ENCODE measurements at regions not wholly inside any gene's neighbourhood (a gene's known extent, or its start where the extent isn't known, plus 50 kb on each side); places are given as distances from the start of the nearest gene placed in this dataset.

- no peak overlapping the region for H3K4me3 Mint-ChIP-seq (ENCODE audit: low read depth, unreplicated experiment)
- H3K36me3 Mint-ChIP-seq (ENCODE audit: insufficient read depth, unreplicated experiment), result peaks cover 4% of the 10 kb centered on the region
- no peak for DNase-seq
- H3K9me3 Mint-ChIP-seq (ENCODE audit: low read depth, unreplicated experiment), result peaks cover 8% of the 10 kb centered on the region
- no peak for TF ChIP-seq CTCF (IDR thresholded peaks at IDR 0.05; ENCODE audit: unreplicated experiment)
- H3K4me1 Mint-ChIP-seq (ENCODE audit: low read depth, unreplicated experiment), result peaks cover 25% of the 10 kb centered on the region
- H3K27me3 Mint-ChIP-seq (ENCODE audit: unreplicated experiment), result peaks cover 17% of the 10 kb centered on the region
- CTCF ChIA-PET, result no interaction called here
- no TSS peak for BruUV-seq (replicated peaks)
- intact Hi-C loops (cut with micrococcal nuclease; ENCODE audit: unreplicated experiment), result no loop called here
- no peak overlapping the region for H3K27ac Mint-ChIP-seq (ENCODE audit: unreplicated experiment)
Measured at GRCh38 chr20:48392407-48393310, 435.1 kb downstream of the PREX1 start.

- peaks cover 21% of the 10 kb centered on the region for H3K4me1 Mint-ChIP-seq (ENCODE audit: low read depth, unreplicated experiment)
- BruUV-seq (replicated peaks), result no TSS peak
- CTCF ChIA-PET, result interaction anchor here (0.6 kb wide), 1 partner anchor 11 kb away, joined by 5 read pairs; no protein-coding TSS in a partner anchor
- TF ChIP-seq CTCF (IDR thresholded peaks at IDR 0.05; ENCODE audit: unreplicated experiment), result no peak
- peaks cover 8% of the 10 kb centered on the region for H3K9me3 Mint-ChIP-seq (ENCODE audit: low read depth, unreplicated experiment)
- peaks cover 4% of the 10 kb centered on the region for H3K36me3 Mint-ChIP-seq (ENCODE audit: insufficient read depth, unreplicated experiment)
- intact Hi-C loops (cut with micrococcal nuclease; ENCODE audit: unreplicated experiment), result no loop called here
- no peak overlapping the region for H3K4me3 Mint-ChIP-seq (ENCODE audit: low read depth, unreplicated experiment)
- no peak for DNase-seq
- peaks cover 20% of the 10 kb centered on the region for H3K27me3 Mint-ChIP-seq (ENCODE audit: unreplicated experiment)
- no peak overlapping the region for H3K27ac Mint-ChIP-seq (ENCODE audit: unreplicated experiment)
Measured at GRCh38 chr20:48390981-48391380, 436.8 kb downstream of the PREX1 start.

GRCh38 chr20:48387675-48388074 is 440.1 kb downstream of the PREX1 start:
- H3K9me3 Mint-ChIP-seq (ENCODE audit: low read depth, unreplicated experiment), result peaks cover 4% of the 10 kb centered on the region
- intact Hi-C loops (cut with micrococcal nuclease; ENCODE audit: unreplicated experiment), result no loop called here
- H3K4me3 Mint-ChIP-seq (ENCODE audit: low read depth, unreplicated experiment), result no peak overlapping the region
- no peaks in the 10 kb centered on the region for H3K4me1 Mint-ChIP-seq (ENCODE audit: low read depth, unreplicated experiment)
- H3K27me3 Mint-ChIP-seq (ENCODE audit: unreplicated experiment), result peaks cover 20% of the 10 kb centered on the region
- no peak for DNase-seq
- no peaks in the 10 kb centered on the region for H3K36me3 Mint-ChIP-seq (ENCODE audit: insufficient read depth, unreplicated experiment)
- no TSS peak for BruUV-seq (replicated peaks)
- CTCF ChIA-PET, result no interaction called here
- H3K27ac Mint-ChIP-seq (ENCODE audit: unreplicated experiment), result no peak overlapping the region
- TF ChIP-seq CTCF (IDR thresholded peaks at IDR 0.05; ENCODE audit: unreplicated experiment), result no peak

- no TSS peak for BruUV-seq (replicated peaks)
- CTCF ChIA-PET, result interaction anchor here (0.6 kb wide), 1 partner anchor 165 kb away, joined by 3 read pairs; no protein-coding TSS in a partner anchor
- no peak overlapping the region for H3K4me3 Mint-ChIP-seq (ENCODE audit: low read depth, unreplicated experiment)
- no peaks in the 10 kb centered on the region for H3K36me3 Mint-ChIP-seq (ENCODE audit: insufficient read depth, unreplicated experiment)
- DNase-seq, result no peak
- no peaks in the 10 kb centered on the region for H3K4me1 Mint-ChIP-seq (ENCODE audit: low read depth, unreplicated experiment)
- peaks cover 12% of the 10 kb centered on the region for H3K27me3 Mint-ChIP-seq (ENCODE audit: unreplicated experiment)
- no peak overlapping the region for H3K27ac Mint-ChIP-seq (ENCODE audit: unreplicated experiment)
- no peak for TF ChIP-seq CTCF (IDR thresholded peaks at IDR 0.05; ENCODE audit: unreplicated experiment)
- no peaks in the 10 kb centered on the region for H3K9me3 Mint-ChIP-seq (ENCODE audit: low read depth, unreplicated experiment)
- intact Hi-C loops (cut with micrococcal nuclease; ENCODE audit: unreplicated experiment), result no loop called here
Measured at GRCh38 chr20:48385527-48385926, 442.3 kb downstream of the PREX1 start.
